ENCODE measurements at regions not wholly inside any gene's neighbourhood (a gene's known extent, or its start where the extent isn't known, plus 50 kb on each side); places are given as distances from the start of the nearest gene placed in this dataset.

DNA sequence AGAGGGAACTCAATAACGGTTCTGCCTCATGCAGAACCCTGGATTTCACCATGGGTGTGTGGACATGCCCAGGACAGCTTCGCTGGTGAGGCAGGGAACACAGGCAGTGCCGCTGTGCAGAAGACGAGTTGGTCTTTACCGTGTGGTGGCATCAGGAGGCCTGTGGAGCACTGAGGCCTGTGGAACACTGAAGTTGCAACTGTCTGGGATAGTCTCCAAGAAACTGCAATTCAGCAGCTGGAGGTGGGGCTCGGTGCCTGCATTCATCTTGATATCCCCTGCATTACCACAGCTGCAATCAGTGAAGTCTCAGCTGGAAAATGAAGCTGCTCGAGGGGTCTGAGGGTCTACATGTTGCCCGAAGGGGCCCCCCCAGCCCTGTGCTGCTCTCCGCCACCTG, 202.4 kb upstream of the CDH4 start:
- DNase-seq (ENCODE audit: extremely low read depth, low read depth) = no peak

- no peak for DNase-seq (ENCODE audit: extremely low read depth, low read depth)
Measured at GRCh38 chr20:61050336-61050890, 201.6 kb upstream of the CDH4 start.

- DNase-seq (ENCODE audit: extremely low read depth, low read depth) = no peak
Measured at GRCh38 chr20:61052195-61052750, 199.8 kb upstream of the CDH4 start.

DNA sequence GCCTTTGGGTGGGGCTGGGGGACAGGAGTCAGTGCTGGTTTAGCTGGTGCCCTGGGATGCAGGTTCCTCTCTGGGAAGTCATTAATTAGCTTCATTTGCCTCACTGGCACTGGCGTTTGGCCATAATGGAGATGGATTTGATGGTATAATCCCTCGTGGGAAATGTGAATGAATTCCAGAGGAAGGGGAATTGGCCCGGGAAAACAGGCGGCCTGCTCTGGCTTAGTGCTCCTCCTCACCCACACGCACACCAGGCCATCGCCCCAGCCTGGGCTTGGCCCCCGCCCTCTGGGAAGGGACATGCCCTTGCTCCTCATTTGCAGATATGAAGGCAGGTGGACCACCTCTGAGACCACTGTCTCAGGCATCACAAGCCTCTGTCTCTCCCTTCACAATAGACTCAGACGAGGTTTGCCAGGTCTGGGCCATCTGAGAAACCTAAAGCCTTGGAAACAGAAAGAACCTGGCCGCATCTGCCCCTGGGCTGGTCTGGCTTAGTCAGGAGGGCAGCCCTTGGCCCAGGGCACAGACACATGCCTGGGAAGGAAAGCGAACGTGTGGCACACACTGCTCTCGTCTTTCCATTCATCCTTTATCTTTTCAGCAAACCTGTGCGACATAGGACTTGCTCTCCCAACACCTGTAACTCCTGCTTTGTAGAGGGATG, 199.2 kb upstream of the CDH4 start:
- DNase-seq (ENCODE audit: extremely low read depth, low read depth) = no peak

- no peak for DNase-seq (ENCODE audit: extremely low read depth, low read depth)
Measured at GRCh38 chr20:61053487-61053886, 198.6 kb upstream of the CDH4 start.

- no peak for DNase-seq (ENCODE audit: extremely low read depth, low read depth)
Measured at GRCh38 chr20:61053889-61054288, 198.2 kb upstream of the CDH4 start.

- no peak for DNase-seq (ENCODE audit: extremely low read depth, low read depth)
Measured at GRCh38 chr20:61054411-61054810, 197.7 kb upstream of the CDH4 start.

DNA sequence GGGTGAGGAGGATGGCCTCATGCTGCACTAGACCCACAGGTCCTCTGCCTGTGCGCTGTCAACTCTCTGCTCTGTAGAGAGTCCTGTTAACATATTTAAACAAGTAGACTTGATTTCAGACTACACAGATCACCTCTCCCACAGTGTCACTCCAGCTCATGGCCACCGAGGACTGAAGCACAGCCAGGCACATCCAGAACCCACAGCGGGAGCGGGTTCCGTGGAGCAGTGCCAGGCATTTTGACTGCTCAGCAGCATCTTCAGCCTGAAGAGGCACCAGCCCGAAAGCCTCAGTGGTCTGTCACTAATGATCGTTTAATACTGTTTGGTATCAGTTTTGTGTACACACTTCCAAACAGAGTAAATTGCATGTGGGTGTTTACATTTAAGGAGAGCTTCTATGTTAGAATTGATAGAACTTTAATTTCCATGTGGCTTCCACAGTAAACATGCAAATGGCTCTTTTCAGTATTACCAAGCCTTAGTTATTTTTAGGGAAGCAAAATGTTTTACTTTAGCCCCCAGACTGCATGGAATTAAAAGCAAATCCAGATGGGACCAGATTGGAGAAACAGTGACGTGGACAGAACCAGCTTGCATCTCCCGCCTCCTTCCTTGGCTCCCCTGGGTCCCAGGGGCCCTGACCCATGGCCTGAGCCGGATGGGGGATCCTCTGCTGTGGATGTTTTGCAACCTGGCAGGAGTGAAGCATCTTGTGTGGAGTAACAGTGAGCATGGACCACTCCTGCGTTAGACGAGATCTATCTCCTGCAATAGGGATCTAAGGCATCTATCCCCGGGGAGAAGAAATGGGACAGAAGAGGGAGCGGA, 196.7 kb upstream of the CDH4 start:
- no peak for DNase-seq (ENCODE audit: extremely low read depth, low read depth)

DNA sequence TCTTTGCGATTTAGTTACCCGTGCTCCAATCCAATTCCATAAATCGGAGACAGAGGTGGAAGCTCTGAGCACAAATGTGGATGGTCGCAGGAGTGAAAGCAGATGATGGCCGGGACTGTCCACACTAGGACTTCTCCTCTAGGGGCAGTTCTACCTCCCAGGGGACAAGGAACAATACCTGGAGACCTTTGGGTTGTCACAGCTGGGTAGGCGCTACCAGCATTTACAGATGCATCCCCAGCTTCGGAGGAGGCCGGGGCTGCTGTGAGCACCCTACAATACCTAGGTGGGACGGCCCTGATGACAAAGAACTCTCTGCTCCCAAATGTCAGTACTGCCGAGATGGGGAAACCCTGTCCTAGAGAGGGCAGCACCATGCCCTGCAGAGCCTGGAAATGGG, 195.9 kb upstream of the CDH4 start:
- DNase-seq (ENCODE audit: extremely low read depth, low read depth) = no peak

DNA sequence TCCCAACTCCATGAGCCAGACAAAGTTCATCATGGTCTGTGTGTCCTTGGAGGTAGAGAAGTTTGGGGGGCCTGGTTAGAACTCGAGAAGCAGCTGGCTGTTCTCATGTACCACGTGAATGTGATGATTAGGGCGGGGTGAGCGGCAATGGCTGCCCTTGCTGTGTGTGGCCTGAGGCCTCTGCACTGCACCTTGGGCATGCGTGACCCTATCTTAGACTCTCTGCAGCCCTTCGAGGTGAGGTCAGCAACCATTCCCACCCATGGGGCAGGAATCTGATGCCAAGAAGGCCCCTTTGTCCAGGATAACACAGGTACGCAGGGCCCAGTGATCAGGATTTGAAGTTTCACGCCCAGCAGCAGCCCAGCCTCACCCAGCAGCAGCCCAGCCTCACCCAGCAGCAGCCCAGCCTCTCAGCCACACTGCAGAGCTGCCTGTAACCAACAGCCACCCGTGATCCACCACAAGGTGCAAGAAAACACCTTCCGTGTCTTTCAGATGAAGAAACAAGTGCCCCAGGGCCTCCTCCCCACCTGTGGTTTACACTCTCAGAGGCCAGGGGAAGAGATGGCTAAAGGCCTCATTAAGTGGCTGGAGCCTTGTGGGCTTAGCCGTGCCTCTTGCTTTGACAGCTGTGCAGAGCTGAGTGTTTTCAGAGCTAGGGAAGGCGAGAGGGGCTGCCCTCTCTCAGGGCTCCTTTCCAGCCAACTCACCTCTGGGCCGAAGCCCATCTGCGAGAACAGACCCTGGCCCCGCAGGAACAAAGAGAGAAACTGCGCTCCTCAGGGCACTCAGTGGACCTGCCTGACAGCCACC, 195.2 kb upstream of the CDH4 start:
- no peak for DNase-seq (ENCODE audit: extremely low read depth, low read depth)

GRCh38 chr20:61057443-61058121, 194.5 kb upstream of the CDH4 start:
- DNase-seq (ENCODE audit: extremely low read depth, low read depth) = no peak

DNA sequence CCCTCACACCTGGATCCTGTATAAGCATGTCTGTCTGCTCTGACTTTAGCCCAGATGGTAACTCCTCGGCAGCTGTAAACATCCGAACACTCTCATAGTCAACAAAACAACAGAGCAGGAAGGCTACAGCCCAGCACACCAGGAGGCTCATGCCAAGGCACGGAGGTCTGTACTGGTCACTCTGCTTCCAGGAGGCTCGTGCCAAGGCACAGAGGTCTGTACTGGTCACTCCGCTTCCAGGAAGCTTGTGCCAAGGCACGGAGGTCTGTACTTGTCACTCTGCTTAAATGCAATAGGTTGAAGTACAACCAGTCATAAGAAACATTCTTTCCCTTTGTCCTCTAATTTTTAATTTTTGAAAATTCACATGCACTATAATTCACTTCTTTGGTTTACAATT, 190.1 kb upstream of the CDH4 start:
- no peak for DNase-seq (ENCODE audit: extremely low read depth, low read depth)

DNA sequence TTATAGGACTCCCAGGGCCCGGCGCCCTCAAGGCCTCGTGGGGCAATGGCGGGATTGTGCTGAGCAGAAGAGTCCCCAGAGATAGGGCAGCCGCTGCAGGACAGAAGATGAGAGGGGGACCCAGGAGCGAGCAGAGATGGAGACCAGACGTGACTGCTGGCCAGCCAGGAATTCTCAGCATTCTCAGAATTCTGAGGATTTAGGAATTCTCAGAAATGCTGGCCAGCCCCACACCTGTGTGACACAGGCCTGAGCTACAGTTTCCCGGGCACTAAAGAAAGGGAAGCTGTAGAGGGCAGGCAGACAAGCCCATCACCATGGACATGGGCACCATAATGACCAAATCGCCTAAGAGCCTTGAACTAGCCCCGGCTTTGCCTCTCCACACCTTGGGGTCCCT, 186.2 kb upstream of the CDH4 start:
- no peak for DNase-seq (ENCODE audit: extremely low read depth, low read depth)

GRCh38 chr20:61066526-61066925, 185.5 kb upstream of the CDH4 start:
- no peak for DNase-seq (ENCODE audit: extremely low read depth, low read depth)

GRCh38 chr20:61067221-61067620, 184.8 kb upstream of the CDH4 start:
- no peak for DNase-seq (ENCODE audit: extremely low read depth, low read depth)

DNA sequence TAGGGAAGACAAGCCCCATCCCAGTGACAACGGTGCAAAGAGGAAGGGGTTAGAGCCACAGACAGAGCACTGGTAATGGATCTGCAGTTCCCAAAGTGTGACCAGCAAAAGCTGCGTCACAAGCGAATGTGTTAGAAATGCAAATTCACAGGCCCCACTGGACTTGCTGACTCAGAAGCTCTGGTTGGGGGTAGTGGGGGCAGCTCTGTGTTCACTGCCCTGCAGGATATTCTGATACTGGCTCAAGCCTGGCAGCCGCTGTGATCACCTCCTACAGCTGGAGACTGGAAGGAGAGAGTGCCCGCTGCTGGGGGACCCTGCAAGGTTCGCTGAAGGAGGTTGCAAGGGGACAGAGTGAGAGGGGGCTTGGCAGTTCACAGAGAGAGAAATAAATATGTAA, 179.7 kb upstream of the CDH4 start:
- DNase-seq (ENCODE audit: extremely low read depth, low read depth) = no peak

- DNase-seq (ENCODE audit: extremely low read depth, low read depth) = no peak
Measured at GRCh38 chr20:61073376-61073775, 178.7 kb upstream of the CDH4 start.

GRCh38 chr20:61082720-61083119, 169.3 kb upstream of the CDH4 start:
- DNase-seq (ENCODE audit: extremely low read depth, low read depth) = no peak

DNA sequence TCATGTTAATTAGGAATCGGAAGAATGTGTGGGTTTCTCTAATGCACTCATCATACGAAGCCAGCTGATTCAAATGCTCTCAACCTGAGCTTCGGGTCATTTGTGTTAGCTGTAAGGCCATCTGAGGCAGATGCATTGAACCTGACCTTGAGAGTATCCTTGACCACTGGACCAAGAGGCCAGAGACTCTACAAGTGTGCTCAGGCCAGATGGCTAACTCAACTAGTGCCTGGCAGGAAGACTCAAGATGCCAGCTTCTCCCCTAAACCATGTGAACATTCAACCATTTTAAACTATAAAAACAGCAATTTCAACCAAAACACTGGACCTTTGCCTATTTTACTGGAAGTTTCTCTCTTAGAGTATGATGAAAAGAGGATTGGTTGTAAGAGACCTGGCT, 168.6 kb upstream of the CDH4 start:
- DNase-seq (ENCODE audit: extremely low read depth, low read depth) = no peak

DNA sequence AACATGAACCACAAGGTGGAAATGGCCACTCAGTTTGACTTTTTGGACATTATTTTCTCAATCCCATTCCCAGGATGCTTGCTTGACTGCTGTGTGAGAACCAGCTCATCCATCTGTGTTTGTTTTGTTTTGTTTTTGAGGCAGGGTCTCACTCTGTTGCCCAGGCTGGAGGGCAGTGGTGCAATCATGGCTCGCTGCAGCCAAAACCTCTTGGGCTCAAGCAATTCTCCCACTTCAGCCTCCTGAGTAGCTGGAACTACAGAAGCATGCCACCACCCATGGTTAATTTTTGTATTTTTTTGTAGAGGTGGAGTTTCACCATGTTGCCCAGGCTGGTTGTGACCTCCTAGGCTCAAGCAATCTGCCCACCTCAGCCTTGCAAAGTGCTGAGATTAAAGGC, 166.0 kb upstream of the CDH4 start:
- DNase-seq (ENCODE audit: extremely low read depth, low read depth) = no peak

Measured in NCI-H460 (cell line).